DOHH2 (cell line): ENCODE measurements at regions not wholly inside any gene's neighbourhood (a gene's known extent, or its start where the extent isn't known, plus 50 kb on each side); places are given as distances from the start of the nearest gene placed in this dataset.

Experiments
- CTCF ChIP-seq: fragments of 200-600 bp; sonication (generic); IDR thresholded peaks from one replicate; pipeline ENCODE4 v1.5.1; 2014; ENCODE audit warnings: antibody characterized with exemption, mild to moderate bottlenecking, low read depth, low read length; ENCODE audit not compliant: poor library complexity, severe bottlenecking
- EZH2phosphoT487 ChIP-seq: fragments of 200-600 bp; sonication (generic); IDR thresholded peaks from 2 replicates; pipeline ENCODE4 v1.6.1; 2017; ENCODE audit warnings: borderline replicate concordance, mild to moderate bottlenecking, antibody characterized with exemption, low read length, moderate library complexity, mixed read lengths

- no peak for TF ChIP-seq CTCF
- no peak for TF ChIP-seq EZH2phosphoT487
Measured at GRCh38 chr5:154543380-154543779, 65.4 kb upstream of the HAND1 start.
